Vagina (tissue), 2 donors: ENCODE measurements at regions not wholly inside any gene's neighbourhood (a gene's known extent, or its start where the extent isn't known, plus 50 kb on each side); places are given as distances from the start of the nearest gene placed in this dataset.

Experiments used
- POLR2A ChIP-seq, 2 donors: fragments of 450-650 bp; IDR thresholded peaks; one replicate each; pipeline ENCODE4 v1.6.1; 2017; ENCODE audit warnings: antibody characterized with exemption in 2 of 2, mild to moderate bottlenecking in 2 of 2, moderate library complexity in 2 of 2
- POLR2AphosphoS5 ChIP-seq, 2 donors: sonication (generic); formaldehyde crosslinking; IDR thresholded peaks; one replicate each; pipeline ENCODE4 v1.9.0; 2017; ENCODE audit warnings: antibody characterized with exemption in 2 of 2, mild to moderate bottlenecking in 2 of 2, low read depth in 1 of 2; ENCODE audit not compliant: insufficient read depth in 1 of 2
- TF ChIP-seq, protein P1 (sequence below), 3 experiments: fragments of 450-650 bp in 2 of 3; fragments of 200-600 bp in 1 of 3; sonication (generic) in 1 of 3; IDR thresholded peaks; one replicate each; pipeline ENCODE4 v1.5.1; 2017 to 2019; ENCODE audit warnings: antibody characterized with exemption in 3 of 3, mild to moderate bottlenecking in 2 of 3, moderate library complexity in 2 of 3

- TF ChIP-seq, protein P1, sequence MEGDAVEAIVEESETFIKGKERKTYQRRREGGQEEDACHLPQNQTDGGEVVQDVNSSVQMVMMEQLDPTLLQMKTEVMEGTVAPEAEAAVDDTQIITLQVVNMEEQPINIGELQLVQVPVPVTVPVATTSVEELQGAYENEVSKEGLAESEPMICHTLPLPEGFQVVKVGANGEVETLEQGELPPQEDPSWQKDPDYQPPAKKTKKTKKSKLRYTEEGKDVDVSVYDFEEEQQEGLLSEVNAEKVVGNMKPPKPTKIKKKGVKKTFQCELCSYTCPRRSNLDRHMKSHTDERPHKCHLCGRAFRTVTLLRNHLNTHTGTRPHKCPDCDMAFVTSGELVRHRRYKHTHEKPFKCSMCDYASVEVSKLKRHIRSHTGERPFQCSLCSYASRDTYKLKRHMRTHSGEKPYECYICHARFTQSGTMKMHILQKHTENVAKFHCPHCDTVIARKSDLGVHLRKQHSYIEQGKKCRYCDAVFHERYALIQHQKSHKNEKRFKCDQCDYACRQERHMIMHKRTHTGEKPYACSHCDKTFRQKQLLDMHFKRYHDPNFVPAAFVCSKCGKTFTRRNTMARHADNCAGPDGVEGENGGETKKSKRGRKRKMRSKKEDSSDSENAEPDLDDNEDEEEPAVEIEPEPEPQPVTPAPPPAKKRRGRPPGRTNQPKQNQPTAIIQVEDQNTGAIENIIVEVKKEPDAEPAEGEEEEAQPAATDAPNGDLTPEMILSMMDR (IDR thresholded peaks at IDR 0.05) = no peak
- TF ChIP-seq POLR2AphosphoS5 (IDR thresholded peaks at IDR 0.05; ENCODE audit: insufficient read depth in 1 of 2, low read depth in 1 of 2) = no peak
- TF ChIP-seq POLR2A (IDR thresholded peaks at IDR 0.05) = no peak
Observed at GRCh38 chr1:175804561-175804960, 61.2 kb upstream of the TNR start.
